Chondrocyte (in vitro differentiated cells): ENCODE measurements at regions not wholly inside any gene's neighbourhood (a gene's known extent, or its start where the extent isn't known, plus 50 kb on each side); places are given as distances from the start of the nearest gene placed in this dataset.

Source experiments
- DNase-seq: peaks from one replicate; pipeline ENCODE4 v3.0.0; 2021; ENCODE audit warnings: mixed read lengths, low spot score
- H3K27ac Mint-ChIP-seq: one replicate; pipeline ENCODE4 v1.8.0; 2021; ENCODE audit warnings: mild to moderate bottlenecking, moderate library complexity, mixed read lengths; ENCODE audit not compliant: unreplicated experiment
- H3K27me3 Mint-ChIP-seq: 2 replicates; pipeline ENCODE4 v1.8.0; 2021; ENCODE audit warnings: low read depth, mixed read lengths
- H3K36me3 Mint-ChIP-seq: 2 replicates; pipeline ENCODE4 v1.8.0; 2021; ENCODE audit warnings: low read depth, mixed read lengths
- H3K4me1 Mint-ChIP-seq: 2 replicates; pipeline ENCODE4 v1.8.0; 2021; ENCODE audit warnings: low read depth, mild to moderate bottlenecking, mixed read lengths
- H3K4me3 Mint-ChIP-seq: one replicate; pipeline ENCODE4 v1.8.0; 2021; ENCODE audit warnings: mild to moderate bottlenecking, moderate library complexity, mixed read lengths; ENCODE audit not compliant: unreplicated experiment
- H3K9me3 Mint-ChIP-seq: 2 replicates; pipeline ENCODE4 v1.8.0; 2021; ENCODE audit warnings: low read depth, mixed read lengths
- CTCF ChIP-seq: fragments of 200-600 bp; sonication (generic); IDR thresholded peaks from 2 replicates; pipeline ENCODE4 v1.5.0; 2021; ENCODE audit warnings: antibody characterized with exemption, mild to moderate bottlenecking, moderate library complexity

GRCh38 chr4:20326977-20327376 is 75.3 kb downstream of the SLIT2 start:
- no peak for TF ChIP-seq CTCF
- Mint-ChIP-seq H3K36me3 (no peaks in the 10 kb centered on the region), H3K4me1 (no peaks in the 10 kb centered on the region), H3K27me3 (no peaks in the 10 kb centered on the region), H3K4me3 (no peak overlapping the region), H3K9me3 (no peaks in the 10 kb centered on the region), H3K27ac (no peak overlapping the region)
- no peak for DNase-seq

GRCh38 chr4:20327808-20328207 is 76.1 kb downstream of the SLIT2 start:
- no peak for TF ChIP-seq CTCF

GRCh38 chr4:20331642-20332041 is 79.9 kb downstream of the SLIT2 start:
- no peak for TF ChIP-seq CTCF
- Mint-ChIP-seq H3K9me3 (no peaks in the 10 kb centered on the region), H3K27me3 (no peaks in the 10 kb centered on the region), H3K27ac (no peak overlapping the region), H3K36me3 (no peaks in the 10 kb centered on the region), H3K4me1 (no peaks in the 10 kb centered on the region), H3K4me3 (no peak overlapping the region)
- no peak for DNase-seq

More at GRCh38 chr4:20327808-20328207, 76.1 kb downstream of the SLIT2 start:
- H3K27me3 Mint-ChIP-seq: no peaks in the 10 kb centered on the region
- H3K4me1 Mint-ChIP-seq: no peaks in the 10 kb centered on the region
- no peak for DNase-seq
- H3K27ac Mint-ChIP-seq: no peak overlapping the region
- no peaks in the 10 kb centered on the region for H3K9me3 Mint-ChIP-seq
- H3K36me3 Mint-ChIP-seq: no peaks in the 10 kb centered on the region
- H3K4me3 Mint-ChIP-seq: no peak overlapping the region

GRCh38 chr4:20333141-20333715 is 81.5 kb downstream of the SLIT2 start:
- no peaks in the 10 kb centered on the region for H3K9me3 Mint-ChIP-seq
- H3K36me3 Mint-ChIP-seq: no peaks in the 10 kb centered on the region
- no peak for TF ChIP-seq CTCF
- H3K27me3 Mint-ChIP-seq: no peaks in the 10 kb centered on the region
- H3K4me1 Mint-ChIP-seq: peaks cover 5% of the 10 kb centered on the region
- H3K27ac Mint-ChIP-seq: no peak overlapping the region
- no peak overlapping the region for H3K4me3 Mint-ChIP-seq
- no peak for DNase-seq

- Mint-ChIP-seq H3K4me3 (no peak overlapping the region), H3K4me1 (peaks cover 5% of the 10 kb centered on the region), H3K36me3 (no peaks in the 10 kb centered on the region), H3K27ac (no peak overlapping the region), H3K27me3 (no peaks in the 10 kb centered on the region), H3K9me3 (no peaks in the 10 kb centered on the region)
- DNase-seq: no peak
- TF ChIP-seq CTCF: no peak
Measured at GRCh38 chr4:20337261-20337664, 85.6 kb downstream of the SLIT2 start.
